GM12872 (cell line): ENCODE measurements at regions not wholly inside any gene's neighbourhood (a gene's known extent, or its start where the extent isn't known, plus 50 kb on each side); places are given as distances from the start of the nearest gene placed in this dataset.

Experiments
- TF ChIP-seq, protein P1 (sequence below): IDR thresholded peaks from 3 replicates; pipeline ENCODE4 v1.5.1; 2011; ENCODE audit warnings: low read depth, mild to moderate bottlenecking, low read length, moderate library complexity; ENCODE audit not compliant: insufficient read depth

DNA sequence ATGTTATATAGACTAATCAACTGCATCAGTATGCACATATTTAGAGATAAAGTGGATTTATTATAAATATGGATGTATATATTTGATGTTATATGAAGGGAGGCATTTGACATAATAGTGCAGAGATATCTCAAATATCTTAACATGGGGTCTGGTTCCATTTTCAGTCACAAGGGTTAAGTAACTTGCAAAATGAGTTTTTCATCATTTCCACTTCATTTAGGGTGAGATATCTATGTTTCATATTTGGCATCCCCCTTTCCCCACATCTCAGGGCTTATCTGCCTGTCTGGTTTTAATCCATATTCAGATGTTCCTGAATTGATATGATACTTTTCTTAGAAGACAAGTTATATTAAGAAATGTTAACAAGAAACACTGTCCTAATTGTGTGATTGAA is 2141.2 kb downstream of the PCDH9 start:
- TF ChIP-seq, protein P1, sequence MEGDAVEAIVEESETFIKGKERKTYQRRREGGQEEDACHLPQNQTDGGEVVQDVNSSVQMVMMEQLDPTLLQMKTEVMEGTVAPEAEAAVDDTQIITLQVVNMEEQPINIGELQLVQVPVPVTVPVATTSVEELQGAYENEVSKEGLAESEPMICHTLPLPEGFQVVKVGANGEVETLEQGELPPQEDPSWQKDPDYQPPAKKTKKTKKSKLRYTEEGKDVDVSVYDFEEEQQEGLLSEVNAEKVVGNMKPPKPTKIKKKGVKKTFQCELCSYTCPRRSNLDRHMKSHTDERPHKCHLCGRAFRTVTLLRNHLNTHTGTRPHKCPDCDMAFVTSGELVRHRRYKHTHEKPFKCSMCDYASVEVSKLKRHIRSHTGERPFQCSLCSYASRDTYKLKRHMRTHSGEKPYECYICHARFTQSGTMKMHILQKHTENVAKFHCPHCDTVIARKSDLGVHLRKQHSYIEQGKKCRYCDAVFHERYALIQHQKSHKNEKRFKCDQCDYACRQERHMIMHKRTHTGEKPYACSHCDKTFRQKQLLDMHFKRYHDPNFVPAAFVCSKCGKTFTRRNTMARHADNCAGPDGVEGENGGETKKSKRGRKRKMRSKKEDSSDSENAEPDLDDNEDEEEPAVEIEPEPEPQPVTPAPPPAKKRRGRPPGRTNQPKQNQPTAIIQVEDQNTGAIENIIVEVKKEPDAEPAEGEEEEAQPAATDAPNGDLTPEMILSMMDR, result no peak

DNA sequence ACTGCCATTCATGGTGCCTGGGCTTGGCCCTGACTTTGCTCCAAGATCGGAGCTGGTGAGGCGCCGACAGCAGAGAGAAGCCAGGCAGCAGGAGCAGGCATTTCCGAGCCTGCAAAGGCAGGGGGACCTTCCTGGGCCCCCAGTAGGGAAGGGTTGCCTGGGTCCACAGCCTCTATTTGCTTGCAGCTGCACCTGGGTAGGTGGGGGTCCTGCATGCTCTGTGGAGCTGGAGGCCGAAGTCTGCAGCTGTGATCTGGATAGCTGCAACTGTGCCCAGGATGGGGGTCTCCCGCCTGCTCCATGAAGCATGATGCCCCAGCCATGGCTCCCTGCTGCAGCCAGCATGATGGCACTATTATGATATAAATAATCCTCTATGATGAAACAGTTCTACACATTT is 2144.2 kb downstream of the PCDH9 start:
- TF ChIP-seq, protein P1, result no peak

DNA sequence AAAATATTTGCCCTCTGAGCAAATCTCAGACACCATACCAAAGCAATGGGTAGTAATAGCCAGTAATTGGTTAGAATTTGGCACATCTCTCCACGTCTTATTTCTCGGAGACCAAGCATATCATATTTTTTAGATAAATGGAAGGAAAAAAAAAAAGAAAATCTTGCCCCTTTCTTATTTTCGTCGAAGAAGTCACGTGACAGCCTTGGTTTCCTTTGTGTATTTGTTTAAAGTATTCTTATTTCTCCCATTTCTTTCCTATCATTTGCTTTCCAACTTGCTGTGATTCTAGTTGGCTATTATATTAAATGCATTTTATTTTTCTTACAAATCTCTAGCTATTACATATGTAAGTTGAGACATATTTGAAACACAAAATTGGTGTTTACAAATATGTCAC is 2155.9 kb downstream of the PCDH9 start:
- TF ChIP-seq, protein P1, result no peak

DNA sequence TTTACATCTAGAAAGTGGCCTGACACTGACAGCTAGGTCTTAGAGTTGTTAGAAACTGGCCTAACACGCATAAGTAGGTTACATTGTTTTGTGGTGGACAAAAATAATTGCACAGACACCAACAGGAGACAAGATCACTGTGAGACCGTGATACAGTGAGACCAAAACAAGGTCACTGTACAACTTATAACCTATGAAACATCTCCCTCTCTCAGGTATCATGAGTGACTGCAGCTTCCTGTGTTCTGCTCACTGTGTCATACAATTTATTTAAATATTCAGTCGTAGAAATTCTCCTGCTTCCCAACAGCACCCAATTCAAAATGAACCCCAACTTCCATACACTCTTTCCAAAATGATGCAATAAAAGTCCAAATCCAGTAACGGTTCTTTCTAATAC is 2165.2 kb downstream of the PCDH9 start:
- TF ChIP-seq, protein P1, result no peak

DNA sequence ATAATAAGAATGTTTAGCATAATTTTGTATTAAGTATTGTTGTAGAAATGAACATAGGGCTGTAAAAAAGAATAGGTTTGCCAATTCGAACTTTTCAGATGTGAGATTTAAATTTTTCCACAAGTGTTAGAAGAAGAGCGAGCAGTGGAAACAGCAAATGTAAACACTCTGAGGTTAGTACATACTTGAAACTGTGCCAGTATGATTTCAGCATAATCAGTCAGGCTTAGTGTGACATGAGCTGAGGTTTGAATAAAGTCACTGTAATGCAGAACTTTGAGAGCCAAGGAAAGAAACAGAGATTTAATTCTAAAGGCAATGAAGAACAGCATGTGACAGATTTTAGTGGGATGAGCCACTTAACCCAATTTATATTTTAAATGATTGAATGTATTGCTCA is 2166.4 kb downstream of the PCDH9 start:
- TF ChIP-seq, protein P1, result no peak

DNA sequence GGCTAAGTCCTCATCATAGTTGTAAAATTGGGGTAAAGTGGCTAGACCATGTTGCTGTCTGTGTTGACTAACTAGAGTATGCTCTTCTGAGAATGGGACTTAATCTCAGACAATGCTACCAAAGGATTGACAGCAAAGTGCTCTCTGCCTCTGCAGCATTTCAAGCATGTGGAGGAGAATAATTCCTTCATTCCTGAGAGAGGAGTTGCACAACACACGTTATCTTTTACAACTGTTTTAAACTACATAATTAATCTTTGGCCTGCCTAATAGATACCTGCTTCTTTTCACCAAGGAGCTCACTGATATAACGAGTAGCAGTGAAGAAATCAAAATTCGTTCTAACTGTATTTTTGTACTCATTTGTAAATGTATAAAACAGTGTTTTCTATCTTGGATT is 2172.2 kb downstream of the PCDH9 start:
- TF ChIP-seq, protein P1, result no peak

DNA sequence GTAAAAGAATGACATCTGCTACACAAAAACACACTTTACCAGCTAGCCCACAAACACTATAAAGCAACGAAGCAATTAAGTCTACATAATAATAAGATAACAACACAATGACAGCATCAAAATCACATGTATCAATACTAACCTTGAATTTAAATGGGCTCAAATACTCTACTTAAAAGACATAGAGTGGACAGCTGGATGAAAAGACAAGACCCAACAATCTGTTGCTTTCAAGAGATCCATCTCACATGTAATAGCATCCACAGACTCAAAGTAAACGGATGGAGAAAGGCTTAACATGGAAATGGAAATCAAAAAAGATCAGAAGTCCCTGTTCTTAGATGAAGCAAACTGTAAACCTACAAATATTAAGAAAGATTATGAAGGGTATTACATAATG is 2175.9 kb downstream of the PCDH9 start:
- TF ChIP-seq, protein P1, result no peak

DNA sequence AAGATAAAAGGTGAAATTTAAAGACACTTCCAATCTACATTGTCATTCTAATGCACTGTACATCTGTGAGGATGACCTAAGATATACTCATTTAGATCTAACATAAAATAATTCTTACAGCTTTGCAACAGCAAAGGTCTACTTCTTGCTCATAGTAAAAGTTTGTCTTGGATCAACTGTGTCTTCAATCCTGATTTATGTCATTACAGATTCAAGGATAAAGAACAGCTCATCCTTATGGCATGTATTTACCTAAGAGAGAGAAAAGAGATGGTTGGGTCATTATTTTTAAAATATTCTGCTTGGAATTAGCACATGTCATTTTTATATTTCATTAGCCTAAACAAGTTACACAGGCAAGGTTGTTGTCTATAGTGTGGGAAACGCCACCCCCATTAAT is 2193.1 kb downstream of the PCDH9 start:
- TF ChIP-seq, protein P1, result no peak
